ENCODE measurements at regions not wholly inside any gene's neighbourhood (a gene's known extent, or its start where the extent isn't known, plus 50 kb on each side); places are given as distances from the start of the nearest gene placed in this dataset.

GRCh38 chr5:15238006-15238405, 262.0 kb upstream of the FBXL7 start:
- Histone ChIP-seq H3K27me3 (no peaks in the 10 kb centered on the region), H3K36me3 (no peaks in the 10 kb centered on the region), H3K4me1 (no peaks in the 10 kb centered on the region), H3K4me3 (no peak overlapping the region), H3K9ac (ENCODE audit: low read depth in 2 of 2, low read length in 2 of 2) (no peak overlapping the region), H3K27ac (no peak overlapping the region), H3K9me3 (no peaks in the 10 kb centered on the region)
- intact Hi-C loops (cut with DNase I): no loop called here
- DNase-seq: no peak
- TF ChIP-seq, protein P1, sequence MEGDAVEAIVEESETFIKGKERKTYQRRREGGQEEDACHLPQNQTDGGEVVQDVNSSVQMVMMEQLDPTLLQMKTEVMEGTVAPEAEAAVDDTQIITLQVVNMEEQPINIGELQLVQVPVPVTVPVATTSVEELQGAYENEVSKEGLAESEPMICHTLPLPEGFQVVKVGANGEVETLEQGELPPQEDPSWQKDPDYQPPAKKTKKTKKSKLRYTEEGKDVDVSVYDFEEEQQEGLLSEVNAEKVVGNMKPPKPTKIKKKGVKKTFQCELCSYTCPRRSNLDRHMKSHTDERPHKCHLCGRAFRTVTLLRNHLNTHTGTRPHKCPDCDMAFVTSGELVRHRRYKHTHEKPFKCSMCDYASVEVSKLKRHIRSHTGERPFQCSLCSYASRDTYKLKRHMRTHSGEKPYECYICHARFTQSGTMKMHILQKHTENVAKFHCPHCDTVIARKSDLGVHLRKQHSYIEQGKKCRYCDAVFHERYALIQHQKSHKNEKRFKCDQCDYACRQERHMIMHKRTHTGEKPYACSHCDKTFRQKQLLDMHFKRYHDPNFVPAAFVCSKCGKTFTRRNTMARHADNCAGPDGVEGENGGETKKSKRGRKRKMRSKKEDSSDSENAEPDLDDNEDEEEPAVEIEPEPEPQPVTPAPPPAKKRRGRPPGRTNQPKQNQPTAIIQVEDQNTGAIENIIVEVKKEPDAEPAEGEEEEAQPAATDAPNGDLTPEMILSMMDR (IDR thresholded peaks at IDR 0.05): no peak

DNA sequence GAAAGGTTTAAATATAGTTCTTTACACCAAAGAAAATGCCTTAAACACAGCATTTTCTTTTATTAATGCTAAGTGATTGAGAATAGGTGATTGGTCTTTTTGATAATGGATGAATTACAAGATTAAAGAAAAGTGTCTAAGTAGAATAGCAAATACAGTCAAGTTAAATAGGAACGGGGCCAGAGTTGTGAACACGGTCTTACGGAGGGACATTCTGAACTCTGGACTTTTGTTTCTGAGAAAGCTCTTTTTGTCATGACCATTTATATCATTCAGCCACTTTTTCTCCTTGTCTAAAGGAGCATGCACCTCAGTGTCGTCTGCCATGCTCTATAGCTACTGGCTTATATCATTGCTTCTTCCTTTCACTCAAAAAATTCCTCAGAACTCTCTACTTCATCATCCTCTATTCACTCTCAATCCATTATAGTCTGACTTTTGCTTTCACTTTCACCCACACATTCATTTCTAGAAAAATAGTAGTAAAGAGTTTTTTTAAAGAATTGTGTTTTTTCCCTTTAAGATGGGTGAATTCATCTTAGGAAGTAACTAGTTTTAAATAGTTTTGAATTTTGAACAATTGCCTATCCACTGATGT, 263.0 kb upstream of the FBXL7 start:
- intact Hi-C loops (cut with DNase I): no loop called here
- Histone ChIP-seq H3K27me3 (no peaks in the 10 kb centered on the region), H3K27ac (no peak overlapping the region), H3K4me3 (no peak overlapping the region), H3K4me1 (no peaks in the 10 kb centered on the region), H3K9ac (ENCODE audit: low read depth in 2 of 2, low read length in 2 of 2) (no peak overlapping the region), H3K9me3 (no peaks in the 10 kb centered on the region), H3K36me3 (no peaks in the 10 kb centered on the region)
- TF ChIP-seq, protein P1 (IDR thresholded peaks at IDR 0.05): no peak
- DNase-seq: no peak

DNA sequence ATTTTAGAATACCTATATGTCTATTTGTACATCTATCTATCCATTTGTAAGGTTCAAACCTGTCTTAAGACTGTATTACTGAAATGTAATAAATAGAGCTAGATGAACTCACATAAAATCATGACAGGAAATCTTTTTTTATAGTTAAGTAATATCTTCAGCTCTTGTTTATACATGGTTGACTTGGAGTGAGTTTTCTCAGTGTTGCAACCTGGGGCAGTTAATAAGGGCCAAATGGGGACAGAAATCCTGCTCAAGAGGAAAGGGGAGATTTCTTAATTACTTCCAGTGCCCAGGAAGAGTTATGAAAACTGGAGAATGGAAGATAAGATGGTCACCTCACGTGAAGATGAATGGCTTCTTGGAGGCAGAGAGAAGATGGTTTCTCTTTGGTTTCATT, 265.1 kb upstream of the FBXL7 start:
- Histone ChIP-seq H3K4me1 (no peaks in the 10 kb centered on the region), H3K27ac (no peak overlapping the region), H3K27me3 (no peaks in the 10 kb centered on the region), H3K9ac (ENCODE audit: low read depth in 2 of 2, low read length in 2 of 2) (no peak overlapping the region), H3K9me3 (no peaks in the 10 kb centered on the region), H3K36me3 (no peaks in the 10 kb centered on the region), H3K4me3 (no peak overlapping the region)
- no peak for DNase-seq
- TF ChIP-seq, protein P1 (IDR thresholded peaks at IDR 0.05): no peak
- intact Hi-C loops (cut with DNase I): no loop called here

DNA sequence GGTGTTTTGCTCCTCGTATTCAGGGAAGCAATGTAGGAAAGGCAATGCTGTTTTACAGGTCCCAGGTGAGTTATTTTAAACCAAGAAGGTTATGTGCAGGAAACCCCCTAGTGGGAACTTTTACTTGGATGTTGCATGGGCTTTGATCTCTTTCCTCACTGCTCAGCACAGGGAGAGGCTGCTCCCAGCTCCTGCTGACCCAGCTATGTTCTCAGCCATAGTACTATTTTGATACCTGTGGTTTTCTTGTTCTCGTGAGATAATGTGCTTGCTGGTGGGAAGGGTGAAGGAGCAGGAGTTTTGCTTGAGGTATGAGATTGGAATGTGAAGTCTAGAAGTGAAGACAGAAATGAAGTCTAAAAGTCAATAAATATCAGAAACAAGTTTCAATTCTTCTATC, 265.6 kb upstream of the FBXL7 start:
- Histone ChIP-seq H3K27me3 (no peaks in the 10 kb centered on the region), H3K4me1 (no peaks in the 10 kb centered on the region), H3K4me3 (no peak overlapping the region), H3K9ac (ENCODE audit: low read depth in 2 of 2, low read length in 2 of 2) (no peak overlapping the region), H3K9me3 (no peaks in the 10 kb centered on the region), H3K27ac (no peak overlapping the region), H3K36me3 (no peaks in the 10 kb centered on the region)
- intact Hi-C loops (cut with DNase I): no loop called here
- TF ChIP-seq, protein P1 (IDR thresholded peaks at IDR 0.05): no peak
- DNase-seq: no peak

- no peaks in the 10 kb centered on the region for H3K36me3 ChIP-seq
- TF ChIP-seq, protein P1 (IDR thresholded peaks at IDR 0.05): no peak
- H3K9me3 ChIP-seq: no peaks in the 10 kb centered on the region
- H3K27me3 ChIP-seq: no peaks in the 10 kb centered on the region
- H3K27ac ChIP-seq: no peak overlapping the region
- no peak for DNase-seq
- intact Hi-C loops (cut with DNase I): no loop called here
- no peak overlapping the region for H3K4me3 ChIP-seq
- no peaks in the 10 kb centered on the region for H3K4me1 ChIP-seq
- no peak overlapping the region for H3K9ac ChIP-seq (ENCODE audit: low read depth in 2 of 2, low read length in 2 of 2)
Measured at GRCh38 chr5:15233566-15233965, 266.4 kb upstream of the FBXL7 start.
